Activated CD4-positive, alpha-beta memory T cell treated with anti-CD3 and anti-CD28 coated beads, Interleukin-2, amount 10 ng/mL, durations not matched to agents 7 days and 5 days (primary cell): ENCODE measurements at regions not wholly inside any gene's neighbourhood (a gene's known extent, or its start where the extent isn't known, plus 50 kb on each side); places are given as distances from the start of the nearest gene placed in this dataset.
"Not testable (repeated sequence)": the region's sequence is repeated elsewhere in the genome, so short reads cannot be mapped to it uniquely, and the experiment has no call there.

Experiments
- CTCF ChIA-PET: fragments of 350-600 bp; sonication (Branson Sonifier 250); formaldehyde crosslinking; loops from one replicate; lab custom pipeline; 2021; ENCODE audit warnings: antibody characterized with exemption, inconsistent platforms; lab: Charles Lee
- POLR2A ChIA-PET: fragments of 350-600 bp; sonication (Branson Sonifier 250); formaldehyde crosslinking; loops from one replicate; lab custom pipeline; 2021; ENCODE audit warnings: antibody characterized with exemption; lab: Charles Lee
- DNase-seq: peaks from one replicate; pipeline ENCODE4 v3.0.0-alpha.2; 2020
- H3K27ac Mint-ChIP-seq: one replicate; pipeline ENCODE4 v1.8.0; 2021; ENCODE audit warnings: mild to moderate bottlenecking, mixed read lengths
- H3K27me3 Mint-ChIP-seq: one replicate; pipeline ENCODE4 v1.8.0; 2021; ENCODE audit warnings: mixed read lengths
- H3K36me3 Mint-ChIP-seq: one replicate; pipeline ENCODE4 v1.8.0; 2021; ENCODE audit warnings: low read depth, mixed read lengths
- H3K4me1 Mint-ChIP-seq: one replicate; pipeline ENCODE4 v1.8.0; 2021; ENCODE audit warnings: mixed read lengths
- H3K4me3 Mint-ChIP-seq: one replicate; pipeline ENCODE4 v1.8.0; 2021; ENCODE audit warnings: mild to moderate bottlenecking, mixed read lengths
- H3K9me3 Mint-ChIP-seq: one replicate; pipeline ENCODE4 v1.8.0; 2021; ENCODE audit warnings: mixed read lengths

GRCh38 chrY:16715278-16715677, 1164.7 kb downstream of the CDY2B start:
- Mint-ChIP-seq H3K27me3 (no peaks in the 10 kb centered on the region), H3K27ac (no peak overlapping the region), H3K4me3 (no peak overlapping the region), H3K4me1 (no peaks in the 10 kb centered on the region), H3K9me3 (no peaks in the 10 kb centered on the region), H3K36me3 (no peaks in the 10 kb centered on the region)
- DNase-seq = no peak
- CTCF ChIA-PET = no interaction called here
- POLR2A ChIA-PET = no interaction called here

DNA sequence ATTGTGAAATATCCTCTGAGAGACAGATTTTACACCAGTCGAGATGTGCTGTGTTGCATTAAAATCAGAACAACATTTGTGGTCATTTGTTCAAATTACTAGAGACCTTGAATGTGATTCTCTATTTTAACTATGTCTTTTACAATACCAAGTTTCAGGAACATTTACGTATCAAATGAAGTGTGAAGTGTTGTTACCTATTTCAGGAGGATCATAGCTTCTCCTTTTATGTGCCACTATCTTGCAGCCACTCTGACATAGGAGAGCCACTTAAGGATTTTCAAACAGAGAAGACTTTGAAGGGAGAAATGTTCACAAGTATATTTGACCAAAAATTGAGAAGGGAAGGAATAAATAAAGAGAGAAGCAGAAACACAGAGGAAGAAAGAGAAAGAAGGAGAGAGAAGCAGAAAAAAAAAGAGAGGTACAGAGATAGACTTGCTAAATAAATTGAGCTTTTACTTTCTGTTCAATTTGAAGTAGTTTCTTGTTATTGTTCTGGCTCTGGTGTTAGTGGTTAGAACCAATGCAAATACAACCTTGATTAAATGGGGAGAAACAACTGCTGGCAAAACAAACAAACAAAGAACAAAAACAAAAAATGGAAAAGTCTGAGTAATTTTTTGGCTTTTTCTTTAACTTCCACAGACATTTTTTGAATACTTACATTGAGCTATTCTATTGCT, 1206.8 kb downstream of the CDY2B start:
- Mint-ChIP-seq H3K4me3 (no peak overlapping the region), H3K9me3 (no peaks in the 10 kb centered on the region), H3K27me3 (no peaks in the 10 kb centered on the region), H3K27ac (no peak overlapping the region), H3K4me1 (no peaks in the 10 kb centered on the region), H3K36me3 (no peaks in the 10 kb centered on the region)
- CTCF ChIA-PET = no interaction called here
- POLR2A ChIA-PET = no interaction called here
- no peak for DNase-seq

DNA sequence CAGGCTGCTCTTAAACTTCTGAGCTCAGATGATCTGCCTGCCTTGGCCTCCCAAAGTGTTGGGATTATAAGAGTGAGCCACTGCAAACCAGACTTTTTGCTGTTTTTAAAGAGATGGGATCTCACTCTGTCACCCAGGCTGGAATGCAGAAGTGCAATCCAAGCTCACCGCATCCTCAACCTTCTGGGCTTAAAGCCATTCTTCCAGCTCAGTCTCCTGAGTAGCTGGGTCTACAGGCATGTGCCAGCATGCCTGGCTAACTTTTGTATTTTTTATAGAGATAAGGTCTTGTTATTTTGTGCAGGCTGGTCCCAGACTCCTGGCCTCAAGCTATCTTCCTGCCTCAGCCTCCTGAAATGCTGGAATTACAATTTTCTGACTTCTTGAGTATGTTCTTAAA, 1211.6 kb downstream of the CDY2B start:
- Mint-ChIP-seq H3K9me3 (no peaks in the 10 kb centered on the region), H3K4me3 (no peak overlapping the region), H3K27me3 (no peaks in the 10 kb centered on the region), H3K4me1 (no peaks in the 10 kb centered on the region), H3K27ac (no peak overlapping the region), H3K36me3 (no peaks in the 10 kb centered on the region)
- CTCF ChIA-PET = no interaction called here
- POLR2A ChIA-PET = no interaction called here
- DNase-seq = no peak

DNA sequence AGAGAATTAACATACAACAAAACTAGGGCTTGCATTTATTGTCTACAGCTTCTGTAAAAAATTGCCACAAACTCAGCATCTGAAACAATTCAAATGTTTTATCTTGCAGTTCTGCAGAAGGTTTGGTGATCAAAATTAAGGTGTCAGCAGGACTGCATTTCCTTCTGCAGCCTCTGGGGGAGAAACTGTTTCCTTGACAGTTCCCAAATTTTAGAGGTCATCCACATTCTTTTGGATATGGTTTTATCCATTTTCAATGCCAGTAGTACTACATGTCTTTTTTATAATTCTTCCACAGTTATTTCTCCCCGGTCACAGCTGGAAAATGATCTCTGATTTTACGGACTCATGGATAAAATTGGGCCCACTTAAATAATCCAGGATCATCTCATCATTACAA, 1217.3 kb downstream of the CDY2B start:
- CTCF ChIA-PET = no interaction called here
- POLR2A ChIA-PET = no interaction called here
- H3K36me3 Mint-ChIP-seq = no peaks in the 10 kb centered on the region

DNA sequence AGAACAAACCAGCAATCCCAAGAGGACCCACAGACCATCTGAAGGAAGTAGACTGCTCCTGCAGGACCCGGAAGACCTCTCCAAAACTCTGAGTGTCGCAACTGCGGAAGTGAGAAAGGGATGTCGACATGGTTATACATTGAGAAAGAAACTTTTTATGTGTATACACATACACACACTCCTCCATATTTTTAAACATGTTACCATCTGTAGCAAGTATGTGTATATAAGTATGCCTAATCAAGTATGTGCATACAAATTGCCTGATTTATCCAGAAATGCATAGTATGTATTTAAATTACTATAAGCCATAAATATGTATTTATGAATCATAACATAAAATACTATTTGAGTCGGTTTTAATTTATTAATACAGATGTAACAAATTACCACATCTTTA, 1220.7 kb downstream of the CDY2B start:
- no peak overlapping the region for H3K4me3 Mint-ChIP-seq
- H3K27ac Mint-ChIP-seq = no peak overlapping the region
- ChIA-PET POLR2A (no interaction called here), CTCF (no interaction called here)
- no peaks in the 10 kb centered on the region for H3K4me1 Mint-ChIP-seq
- DNase-seq = no peak
- H3K36me3 Mint-ChIP-seq = no peaks in the 10 kb centered on the region
- H3K9me3 Mint-ChIP-seq = no peaks in the 10 kb centered on the region
- H3K27me3 Mint-ChIP-seq = no peaks in the 10 kb centered on the region

More for the DNA sequence above, 1217.3 kb downstream of the CDY2B start:
- no peaks in the 10 kb centered on the region for H3K4me1 Mint-ChIP-seq
- no peak for DNase-seq
- no peaks in the 10 kb centered on the region for H3K9me3 Mint-ChIP-seq
- H3K27ac Mint-ChIP-seq = no peak overlapping the region
- H3K4me3 Mint-ChIP-seq = no peak overlapping the region
- no peaks in the 10 kb centered on the region for H3K27me3 Mint-ChIP-seq

- Mint-ChIP-seq H3K27me3 (no peaks in the 10 kb centered on the region), H3K9me3 (no peaks in the 10 kb centered on the region), H3K36me3 (no peaks in the 10 kb centered on the region), H3K4me1 (no peaks in the 10 kb centered on the region), H3K27ac (no peak overlapping the region), H3K4me3 (no peak overlapping the region)
- DNase-seq = no peak
- ChIA-PET CTCF (no interaction called here), POLR2A (no interaction called here)
These were observed 1226.0 kb downstream of the CDY2B start for GRCh38 chrY:16653971-16654370.

DNA sequence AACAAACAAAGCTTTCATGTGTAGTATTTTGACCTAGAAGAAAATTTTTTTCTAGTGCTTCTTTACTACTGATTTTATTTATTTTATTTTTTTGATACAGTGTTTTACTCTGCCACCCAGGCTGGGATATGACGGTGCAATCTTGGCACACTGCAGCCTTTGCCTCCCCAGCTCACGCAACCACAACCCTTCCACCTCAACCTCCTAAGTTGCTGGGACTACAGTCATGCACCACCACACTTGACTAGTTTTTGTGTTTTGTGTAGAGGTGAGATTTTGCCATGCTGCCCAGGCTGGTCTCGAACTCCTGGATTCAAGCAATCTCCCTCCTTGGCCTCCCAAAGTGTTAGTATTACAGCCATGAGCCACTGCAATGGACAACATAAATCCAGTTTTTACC, 1234.0 kb downstream of the CDY2B start:
- POLR2A ChIA-PET = no interaction called here

DNA sequence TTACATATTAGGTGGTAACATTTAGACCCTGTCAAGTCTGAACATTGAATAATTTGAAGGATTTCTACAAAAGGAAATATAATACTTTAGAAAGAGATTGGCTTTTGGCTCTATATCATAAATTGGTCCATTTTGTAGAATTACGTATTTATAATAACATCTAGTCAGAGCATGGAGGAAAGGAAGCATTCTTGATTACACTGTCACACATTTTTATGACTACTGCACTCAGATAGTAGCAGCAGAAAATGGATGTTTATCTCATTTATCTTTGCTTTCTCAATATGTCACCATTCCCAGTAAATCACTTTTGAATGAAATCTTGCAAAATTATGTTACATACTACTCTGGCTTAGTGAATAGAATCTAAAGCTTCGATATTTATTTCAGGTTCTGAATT, 1234.6 kb downstream of the CDY2B start:
- POLR2A ChIA-PET = no interaction called here
- Mint-ChIP-seq H3K4me1 (no peaks in the 10 kb centered on the region), H3K36me3 (no peaks in the 10 kb centered on the region), H3K9me3 (peaks cover 4% of the 10 kb centered on the region), H3K4me3 (no peak overlapping the region), H3K27ac (no peak overlapping the region), H3K27me3 (no peaks in the 10 kb centered on the region)
- CTCF ChIA-PET = no interaction called here
- DNase-seq = no peak

More for the DNA sequence above, 1234.0 kb downstream of the CDY2B start:
- Mint-ChIP-seq H3K27ac (no peak overlapping the region), H3K4me1 (no peaks in the 10 kb centered on the region), H3K4me3 (no peak overlapping the region), H3K36me3 (no peaks in the 10 kb centered on the region), H3K27me3 (no peaks in the 10 kb centered on the region), H3K9me3 (peaks cover 4% of the 10 kb centered on the region)
- CTCF ChIA-PET = no interaction called here
- DNase-seq = no peak

DNA sequence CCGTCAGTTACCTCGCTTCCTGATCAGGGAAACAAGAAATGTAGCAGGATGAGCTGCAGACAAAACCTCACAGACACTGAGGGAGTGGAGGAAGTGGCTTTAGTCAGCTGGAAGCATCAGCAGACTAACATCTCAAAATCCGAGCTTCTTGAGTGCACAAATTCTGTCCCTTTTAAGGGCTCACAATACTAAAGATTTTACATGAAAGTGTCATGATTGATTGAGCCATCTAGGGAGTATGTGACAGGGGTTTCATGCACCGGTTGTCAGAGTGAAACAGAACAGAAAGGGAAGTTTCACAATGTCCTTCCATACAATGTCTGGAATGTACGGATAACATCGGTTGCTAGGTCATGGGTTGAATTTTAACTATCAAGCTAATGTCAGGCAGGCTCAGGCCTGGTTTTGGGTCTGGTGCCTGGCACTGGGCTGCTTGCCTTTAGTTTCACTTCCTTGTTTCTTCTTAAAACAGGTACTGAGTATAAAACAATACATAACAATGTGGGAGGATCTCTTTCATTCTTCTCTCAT, 1235.7 kb downstream of the CDY2B start:
- Mint-ChIP-seq H3K9me3 (peaks cover 4% of the 10 kb centered on the region), H3K27me3 (no peaks in the 10 kb centered on the region), H3K27ac (no peak overlapping the region), H3K4me1 (no peaks in the 10 kb centered on the region), H3K4me3 (no peak overlapping the region), H3K36me3 (no peaks in the 10 kb centered on the region)
- POLR2A ChIA-PET = no interaction called here
- CTCF ChIA-PET = no interaction called here
- no peak for DNase-seq

GRCh38 chrY:16639777-16640176, 1240.2 kb downstream of the CDY2B start:
- Mint-ChIP-seq H3K36me3 (no peaks in the 10 kb centered on the region), H3K4me1 (no peaks in the 10 kb centered on the region), H3K27me3 (no peaks in the 10 kb centered on the region), H3K4me3 (no peak overlapping the region), H3K9me3 (peaks cover 4% of the 10 kb centered on the region), H3K27ac (no peak overlapping the region)
- ChIA-PET CTCF (no interaction called here), POLR2A (no interaction called here)
- no peak for DNase-seq

DNA sequence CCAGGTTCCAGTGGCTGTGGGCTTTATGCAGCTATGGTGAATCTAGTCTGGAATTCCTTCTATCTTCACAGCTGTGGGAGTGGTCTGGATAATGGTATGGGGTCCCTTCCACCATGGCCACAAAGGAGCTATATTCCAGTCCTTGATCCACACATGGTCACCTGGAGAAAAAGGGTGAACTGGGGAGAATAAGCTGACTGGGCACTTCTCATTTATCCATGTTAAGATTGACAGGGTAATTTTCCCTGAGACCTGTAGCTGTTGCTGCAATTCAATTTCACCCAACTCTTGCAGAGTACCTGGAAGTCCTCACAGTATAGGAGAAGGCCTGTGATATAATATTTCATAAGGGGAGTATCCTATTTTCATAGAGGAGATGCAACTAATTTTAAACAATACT, 1241.3 kb downstream of the CDY2B start:
- not testable (repeated sequence) for H3K4me1 Mint-ChIP-seq

GRCh38 chrY:16636254-16636653, 1243.8 kb downstream of the CDY2B start:
- H3K9me3 Mint-ChIP-seq = peaks cover 4% of the 10 kb centered on the region
- no peaks in the 10 kb centered on the region for H3K36me3 Mint-ChIP-seq
- ChIA-PET CTCF (no interaction called here), POLR2A (no interaction called here)
- no peaks in the 10 kb centered on the region for H3K27me3 Mint-ChIP-seq
- no peak for DNase-seq
- no peaks in the 10 kb centered on the region for H3K4me1 Mint-ChIP-seq
- no peak overlapping the region for H3K27ac Mint-ChIP-seq
- no peak overlapping the region for H3K4me3 Mint-ChIP-seq

More for the DNA sequence above, 1241.3 kb downstream of the CDY2B start:
- DNase-seq, H3K36me3 Mint-ChIP-seq, H3K27me3 Mint-ChIP-seq, POLR2A ChIA-PET, H3K27ac Mint-ChIP-seq, CTCF ChIA-PET, H3K9me3 Mint-ChIP-seq, H3K4me3 Mint-ChIP-seq: not testable (repeated sequence)

DNA sequence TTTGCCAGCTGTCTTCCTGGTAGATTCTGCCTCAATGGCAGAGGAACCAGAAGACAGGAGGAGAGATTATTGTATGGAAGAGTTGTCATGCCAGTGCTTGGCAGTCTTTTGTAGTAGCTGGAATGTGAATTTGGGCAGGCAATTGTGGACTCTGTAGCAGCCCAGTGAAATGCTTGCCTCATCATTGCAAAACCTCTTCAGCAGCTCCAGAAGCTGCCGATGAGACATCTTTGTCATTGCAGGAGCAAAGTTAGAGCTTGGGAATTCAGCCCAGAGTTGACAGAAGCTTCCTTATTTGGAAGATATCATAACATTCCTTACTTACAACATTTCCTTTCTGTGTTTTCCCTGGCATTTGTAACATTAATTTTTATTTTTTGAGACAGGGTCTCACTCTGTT, 1250.9 kb downstream of the CDY2B start:
- H3K4me1 Mint-ChIP-seq = no peaks in the 10 kb centered on the region
- ChIA-PET CTCF (no interaction called here), POLR2A (no interaction called here)
- H3K27ac Mint-ChIP-seq = no peak overlapping the region
- no peak for DNase-seq
- no peaks in the 10 kb centered on the region for H3K36me3 Mint-ChIP-seq
- H3K4me3 Mint-ChIP-seq = no peak overlapping the region
- H3K9me3 Mint-ChIP-seq = peaks cover 4% of the 10 kb centered on the region
- H3K27me3 Mint-ChIP-seq = no peaks in the 10 kb centered on the region

GRCh38 chrY:16627122-16627521, 1252.9 kb downstream of the CDY2B start:
- ChIA-PET CTCF (no interaction called here), POLR2A (no interaction called here)
- Mint-ChIP-seq H3K9me3 (no peaks in the 10 kb centered on the region), H3K4me3 (no peak overlapping the region), H3K27me3 (no peaks in the 10 kb centered on the region), H3K36me3 (no peaks in the 10 kb centered on the region), H3K27ac (no peak overlapping the region), H3K4me1 (no peaks in the 10 kb centered on the region)
- no peak for DNase-seq
